ENCODE measurements at regions not wholly inside any gene's neighbourhood (a gene's known extent, or its start where the extent isn't known, plus 50 kb on each side); places are given as distances from the start of the nearest gene placed in this dataset.
A peak's percentile ranks its signal among the peaks of the same experiment; 100 is the strongest.

GRCh38 chr10:60675236-60675635, 103.0 kb upstream of the CDK1 start:
- H3K4me3 ChIP-seq (ENCODE audit: low read length), result no peak overlapping the region
- no peak for TF ChIP-seq CTCF (conservative IDR thresholded peaks at IDR 0.05; ENCODE audit: low read length)
- DNase-seq (ENCODE audit: low read depth), result no peak

DNA sequence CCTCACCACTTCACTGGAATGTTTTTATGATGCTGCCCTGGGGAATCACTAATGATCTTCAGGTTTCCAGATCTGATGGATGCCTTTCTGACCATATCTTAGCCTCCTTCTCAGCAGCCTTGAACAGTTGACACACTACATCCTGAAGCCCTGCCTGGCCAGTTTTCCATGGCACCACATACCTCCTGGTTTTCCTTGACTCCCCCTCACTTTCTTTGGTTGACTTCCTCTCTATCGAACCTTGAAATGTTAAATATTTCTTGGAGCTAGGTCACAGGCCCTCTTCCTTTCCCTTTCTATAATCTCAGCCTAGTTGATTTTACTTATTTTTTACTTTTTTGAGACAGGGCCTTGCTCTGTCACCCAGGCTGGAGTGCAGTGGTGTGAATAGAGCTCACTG, 108.8 kb upstream of the CDK1 start:
- no peak for TF ChIP-seq CTCF (conservative IDR thresholded peaks at IDR 0.05; ENCODE audit: low read length)
- H3K4me3 ChIP-seq (ENCODE audit: low read length), result no peak overlapping the region
- no peak for DNase-seq (ENCODE audit: low read depth)

GRCh38 chr10:60666221-60666620, 112.1 kb upstream of the CDK1 start:
- DNase-seq (ENCODE audit: low read depth), result peak; percentile 22
- no peak for TF ChIP-seq CTCF (conservative IDR thresholded peaks at IDR 0.05; ENCODE audit: low read length)

DNA sequence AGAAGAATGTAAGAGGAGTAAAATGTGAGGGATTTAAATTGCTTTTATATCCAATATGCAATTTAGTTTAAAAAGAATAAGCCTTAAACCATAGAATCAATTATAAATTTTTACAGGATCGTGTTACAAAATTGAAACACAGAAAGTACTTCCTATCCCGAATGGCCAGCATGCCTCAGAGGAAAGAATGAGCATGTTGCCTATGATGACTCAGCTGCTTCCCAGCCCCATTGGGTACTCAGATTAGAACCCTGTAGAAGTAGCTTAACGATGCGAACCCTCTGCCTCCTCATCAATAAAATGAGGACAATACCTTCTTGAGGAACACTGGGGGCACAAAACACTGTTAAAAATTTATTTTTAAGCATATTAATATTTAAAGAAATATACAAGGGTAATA, 113.4 kb upstream of the CDK1 start:
- no peak for DNase-seq (ENCODE audit: low read depth)
- no peak for TF ChIP-seq CTCF (conservative IDR thresholded peaks at IDR 0.05; ENCODE audit: low read length)
- no peak overlapping the region for H3K4me3 ChIP-seq (ENCODE audit: low read length)

More at GRCh38 chr10:60666221-60666620, 112.1 kb upstream of the CDK1 start:
- H3K4me3 ChIP-seq (ENCODE audit: low read length), result no peak overlapping the region

DNA sequence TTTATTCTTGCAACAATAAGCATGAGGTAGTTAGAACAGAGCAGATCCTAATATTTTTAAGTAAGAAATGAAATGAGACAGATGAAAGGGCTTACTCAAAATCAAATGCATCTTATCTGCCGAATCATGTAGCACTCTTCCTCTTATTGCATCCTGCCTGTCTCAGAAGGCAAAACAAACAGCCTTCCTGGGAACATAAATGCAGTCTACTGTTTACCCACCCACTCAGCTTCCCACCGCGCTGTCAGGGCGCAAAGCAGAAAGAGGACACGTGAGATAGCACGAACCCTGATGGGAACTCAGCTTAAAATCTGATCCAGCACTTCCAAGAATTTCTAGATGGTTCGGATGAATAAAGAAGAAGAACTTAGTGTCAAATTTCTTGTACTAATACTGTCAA, 114.4 kb upstream of the CDK1 start:
- H3K4me3 ChIP-seq (ENCODE audit: low read length), result no peak overlapping the region
- TF ChIP-seq CTCF (conservative IDR thresholded peaks at IDR 0.05; ENCODE audit: low read length), result no peak
- DNase-seq (ENCODE audit: low read depth), result no peak

DNA sequence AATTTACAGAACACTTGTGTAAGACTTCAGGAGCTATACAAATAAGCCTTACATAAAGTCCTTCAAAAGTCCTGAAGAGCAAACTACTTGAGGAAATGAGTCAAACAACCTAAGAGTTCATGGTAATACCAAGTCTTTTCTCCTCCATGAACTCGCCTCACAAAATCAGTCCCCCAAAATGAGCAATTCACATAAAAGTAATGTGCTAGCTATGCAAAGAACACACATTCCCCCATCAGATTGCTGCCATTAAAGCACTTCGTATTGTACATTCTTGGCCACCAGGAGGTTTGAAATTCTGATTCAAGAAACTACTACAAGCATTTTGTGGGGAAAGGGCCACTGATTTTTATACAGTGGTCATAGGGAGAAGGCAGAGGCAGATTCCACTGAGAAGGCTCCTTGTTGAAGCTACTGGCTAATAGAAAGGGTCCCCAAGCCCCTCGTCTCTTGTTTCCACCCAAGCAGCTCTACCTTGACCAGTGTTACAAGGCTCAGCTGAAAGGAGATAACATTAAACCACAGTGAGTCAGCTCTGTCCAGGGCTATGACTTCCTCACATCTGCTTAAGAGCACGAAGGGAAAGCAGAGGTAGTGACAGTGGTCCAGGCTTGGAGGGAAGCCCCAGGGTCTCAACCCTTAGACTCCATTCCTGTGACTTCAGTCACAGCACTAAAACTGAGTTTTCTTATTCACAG, 115.2 kb upstream of the CDK1 start:
- no peak for DNase-seq (ENCODE audit: low read depth)
- TF ChIP-seq CTCF (conservative IDR thresholded peaks at IDR 0.05; ENCODE audit: low read length), result peak; percentile 6; the same call in 1 of the 2 replicates
- no peak overlapping the region for H3K4me3 ChIP-seq (ENCODE audit: low read length)

DNA sequence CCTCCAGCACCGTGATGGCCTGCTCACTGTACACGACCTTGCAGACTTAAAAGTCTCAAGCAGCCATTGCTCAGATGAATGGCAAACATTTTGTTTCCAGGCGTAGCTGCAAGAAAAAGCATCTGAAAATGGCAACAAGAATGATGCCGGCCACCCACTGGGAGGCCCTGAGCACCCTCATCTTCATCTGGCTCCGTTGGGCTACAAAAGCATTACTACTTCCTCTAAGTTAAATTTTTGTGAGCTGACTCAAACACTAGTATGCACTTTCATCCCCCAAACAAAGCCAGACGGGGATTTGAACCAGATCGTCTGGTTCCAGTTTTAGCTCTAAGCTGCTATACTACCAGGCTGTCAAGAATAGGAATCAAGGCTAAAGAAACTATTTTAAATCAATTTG, 116.6 kb upstream of the CDK1 start:
- TF ChIP-seq CTCF (conservative IDR thresholded peaks at IDR 0.05; ENCODE audit: low read length), result no peak
- DNase-seq (ENCODE audit: low read depth), result peak; percentile 77

More for the DNA sequence above, 116.6 kb upstream of the CDK1 start:
- H3K4me3 ChIP-seq (ENCODE audit: low read length), result no peak overlapping the region

Measured in AG10803 (cell line).